ENCODE measurements at regions not wholly inside any gene's neighbourhood (a gene's known extent, or its start where the extent isn't known, plus 50 kb on each side); places are given as distances from the start of the nearest gene placed in this dataset.

GRCh38 chr16:86632206-86632605 lies 53.9 kb downstream of the FOXL1 start:
- no peaks in the 10 kb centered on the region for H3K9me3 ChIP-seq (ENCODE audit: control insufficient read depth, low read length)

GRCh38 chr16:86632944-86633343 lies 54.6 kb downstream of the FOXL1 start:
- Histone ChIP-seq H3K9me3 (ENCODE audit: control insufficient read depth, low read length) (no peaks in the 10 kb centered on the region), H3K4me1 (ENCODE audit: control insufficient read depth in 1 of 2, insufficient read depth in 2 of 2, low read length in 2 of 2) (peaks cover 0 to 8% of the 10 kb centered on the region in 2 donors), H3K36me3 (ENCODE audit: control insufficient read depth in 1 of 2, insufficient read depth in 2 of 2, low read length in 1 of 2) (peaks cover 0 to 3% of the 10 kb centered on the region in 2 donors), H3K27ac (ENCODE audit: low read depth in 1 of 2, low read length in 2 of 2) (no peak overlapping the region), H3K27me3 (ENCODE audit: control insufficient read depth in 1 of 2, insufficient read depth in 2 of 2, low read length in 1 of 2) (no peaks in the 10 kb centered on the region), H3K4me3 (ENCODE audit: low read length in 2 of 2) (no peak overlapping the region)
- DNase-seq (no peak), ATAC-seq (ENCODE audit: low FRiP score) (no peak)
- intact Hi-C loops (cut with DNase I) = no loop called here
- 94 to 96% methylated on average over 8 of the region's 8 CpGs for WGBS, 2 donors

More at GRCh38 chr16:86632206-86632605, 53.9 kb downstream of the FOXL1 start:
- Histone ChIP-seq H3K4me1 (ENCODE audit: control insufficient read depth in 1 of 2, insufficient read depth in 2 of 2, low read length in 2 of 2) (peaks cover 0 to 8% of the 10 kb centered on the region in 2 donors), H3K27me3 (ENCODE audit: control insufficient read depth in 1 of 2, insufficient read depth in 2 of 2, low read length in 1 of 2) (no peaks in the 10 kb centered on the region), H3K36me3 (ENCODE audit: control insufficient read depth in 1 of 2, insufficient read depth in 2 of 2, low read length in 1 of 2) (peaks cover 0 to 3% of the 10 kb centered on the region in 2 donors), H3K4me3 (ENCODE audit: low read length in 2 of 2) (no peak overlapping the region), H3K27ac (ENCODE audit: low read depth in 1 of 2, low read length in 2 of 2) (no peak overlapping the region)
- DNase-seq = peak in 1 of 2 donors; percentile 51
- no peak for ATAC-seq (ENCODE audit: low FRiP score)
- WGBS, 2 donors = 96 to 98% methylated on average over 16 of the region's 16 CpGs
- intact Hi-C loops (cut with DNase I) = no loop called here

- Histone ChIP-seq H3K36me3 (ENCODE audit: control insufficient read depth in 1 of 2, insufficient read depth in 2 of 2, low read length in 1 of 2) (peaks cover 0 to 3% of the 10 kb centered on the region in 2 donors), H3K27ac (ENCODE audit: low read depth in 1 of 2, low read length in 2 of 2) (no peak overlapping the region), H3K9me3 (ENCODE audit: control insufficient read depth, low read length) (no peaks in the 10 kb centered on the region), H3K4me1 (ENCODE audit: control insufficient read depth in 1 of 2, insufficient read depth in 2 of 2, low read length in 2 of 2) (peaks cover 0 to 8% of the 10 kb centered on the region in 2 donors), H3K4me3 (ENCODE audit: low read length in 2 of 2) (no peak overlapping the region), H3K27me3 (ENCODE audit: control insufficient read depth in 1 of 2, insufficient read depth in 2 of 2, low read length in 1 of 2) (no peaks in the 10 kb centered on the region)
- intact Hi-C loops (cut with DNase I) = no loop called here
- peak in 1 of 2 donors; percentile 31 for DNase-seq
- 95 to 96% methylated on average over 1 of the region's 1 CpG for WGBS, 2 donors
- ATAC-seq (ENCODE audit: low FRiP score) = no peak
Measured at GRCh38 chr16:86634292-86634691, 55.9 kb downstream of the FOXL1 start.

- 6% methylated on average over 9 of the region's 9 CpGs for WGBS, 2 donors
- Histone ChIP-seq H3K27ac (ENCODE audit: low read depth in 1 of 2, low read length in 2 of 2) (no peak overlapping the region), H3K36me3 (ENCODE audit: control insufficient read depth in 1 of 2, insufficient read depth in 2 of 2, low read length in 1 of 2) (peaks cover 0 to 3% of the 10 kb centered on the region in 2 donors), H3K4me3 (ENCODE audit: low read length in 2 of 2) (no peak overlapping the region), H3K27me3 (ENCODE audit: control insufficient read depth in 1 of 2, insufficient read depth in 2 of 2, low read length in 1 of 2) (no peaks in the 10 kb centered on the region), H3K4me1 (ENCODE audit: control insufficient read depth in 1 of 2, insufficient read depth in 2 of 2, low read length in 2 of 2) (peaks cover 0 to 8% of the 10 kb centered on the region in 2 donors), H3K9me3 (ENCODE audit: control insufficient read depth, low read length) (no peaks in the 10 kb centered on the region)
- DNase-seq = peak; percentile 66 to 82
- intact Hi-C loops (cut with DNase I) = no loop called here
- no peak for ATAC-seq (ENCODE audit: low FRiP score)
Measured at GRCh38 chr16:86635176-86635876, 57.0 kb downstream of the FOXL1 start.

GRCh38 chr16:86635926-86636325 lies 57.6 kb downstream of the FOXL1 start:
- intact Hi-C loops (cut with DNase I) = no loop called here
- Histone ChIP-seq H3K27me3 (ENCODE audit: control insufficient read depth in 1 of 2, insufficient read depth in 2 of 2, low read length in 1 of 2) (no peaks in the 10 kb centered on the region), H3K4me3 (ENCODE audit: low read length in 2 of 2) (no peak overlapping the region), H3K36me3 (ENCODE audit: control insufficient read depth in 1 of 2, insufficient read depth in 2 of 2, low read length in 1 of 2) (no peaks in the 10 kb centered on the region), H3K27ac (ENCODE audit: low read depth in 1 of 2, low read length in 2 of 2) (no peak overlapping the region), H3K4me1 (ENCODE audit: control insufficient read depth in 1 of 2, insufficient read depth in 2 of 2, low read length in 2 of 2) (peaks cover 0 to 8% of the 10 kb centered on the region in 2 donors), H3K9me3 (ENCODE audit: control insufficient read depth, low read length) (no peaks in the 10 kb centered on the region)
- 63 to 70% methylated on average over 12 of the region's 12 CpGs for WGBS, 2 donors
- ATAC-seq (ENCODE audit: low FRiP score) = no peak
- DNase-seq = peak in 1 of 2 donors; percentile 63

- Histone ChIP-seq H3K4me1 (ENCODE audit: control insufficient read depth in 1 of 2, insufficient read depth in 2 of 2, low read length in 2 of 2) (peaks cover 0 to 8% of the 10 kb centered on the region in 2 donors), H3K4me3 (ENCODE audit: low read length in 2 of 2) (no peak overlapping the region), H3K27me3 (ENCODE audit: control insufficient read depth in 1 of 2, insufficient read depth in 2 of 2, low read length in 1 of 2) (no peaks in the 10 kb centered on the region), H3K36me3 (ENCODE audit: control insufficient read depth in 1 of 2, insufficient read depth in 2 of 2, low read length in 1 of 2) (no peaks in the 10 kb centered on the region), H3K9me3 (ENCODE audit: control insufficient read depth, low read length) (no peaks in the 10 kb centered on the region), H3K27ac (ENCODE audit: low read depth in 1 of 2, low read length in 2 of 2) (no peak overlapping the region)
- no peak for ATAC-seq (ENCODE audit: low FRiP score)
- WGBS, 2 donors = 92 to 98% methylated on average over 2 of the region's 2 CpGs
- intact Hi-C loops (cut with DNase I) = no loop called here
- no peak for DNase-seq
Measured at GRCh38 chr16:86637744-86638143, 59.4 kb downstream of the FOXL1 start.

- DNase-seq = peak in 1 of 2 donors; percentile 62
- no peaks in the 10 kb centered on the region for H3K27me3 ChIP-seq (ENCODE audit: control insufficient read depth in 1 of 2, insufficient read depth in 2 of 2, low read length in 1 of 2)
- no peak for ATAC-seq (ENCODE audit: low FRiP score)
- no peaks in the 10 kb centered on the region for H3K9me3 ChIP-seq (ENCODE audit: control insufficient read depth, low read length)
- H3K36me3 ChIP-seq (ENCODE audit: control insufficient read depth in 1 of 2, insufficient read depth in 2 of 2, low read length in 1 of 2) = no peaks in the 10 kb centered on the region
- WGBS, 2 donors = 88 to 94% methylated on average over 10 of the region's 10 CpGs
- H3K4me3 ChIP-seq (ENCODE audit: low read length in 2 of 2) = no peak overlapping the region
- no peak overlapping the region for H3K27ac ChIP-seq (ENCODE audit: low read depth in 1 of 2, low read length in 2 of 2)
- intact Hi-C loops (cut with DNase I) = no loop called here
- peaks cover 0 to 8% of the 10 kb centered on the region in 2 donors for H3K4me1 ChIP-seq (ENCODE audit: control insufficient read depth in 1 of 2, insufficient read depth in 2 of 2, low read length in 2 of 2)
Measured at GRCh38 chr16:86638642-86639041, 60.3 kb downstream of the FOXL1 start.

GRCh38 chr16:86639354-86639753 lies 61.0 kb downstream of the FOXL1 start:
- DNase-seq (no peak), ATAC-seq (ENCODE audit: low FRiP score) (no peak)
- Histone ChIP-seq H3K27ac (ENCODE audit: low read depth in 1 of 2, low read length in 2 of 2) (no peak overlapping the region), H3K4me3 (ENCODE audit: low read length in 2 of 2) (no peak overlapping the region), H3K4me1 (ENCODE audit: control insufficient read depth in 1 of 2, insufficient read depth in 2 of 2, low read length in 2 of 2) (peaks cover 0 to 4% of the 10 kb centered on the region in 2 donors), H3K36me3 (ENCODE audit: control insufficient read depth in 1 of 2, insufficient read depth in 2 of 2, low read length in 1 of 2) (no peaks in the 10 kb centered on the region), H3K9me3 (ENCODE audit: control insufficient read depth, low read length) (no peaks in the 10 kb centered on the region), H3K27me3 (ENCODE audit: control insufficient read depth in 1 of 2, insufficient read depth in 2 of 2, low read length in 1 of 2) (no peaks in the 10 kb centered on the region)
- intact Hi-C loops (cut with DNase I) = no loop called here
- WGBS, 2 donors = 95 to 97% methylated on average over 12 of the region's 12 CpGs

- Histone ChIP-seq H3K36me3 (ENCODE audit: control insufficient read depth in 1 of 2, insufficient read depth in 2 of 2, low read length in 1 of 2) (no peaks in the 10 kb centered on the region), H3K4me3 (ENCODE audit: low read length in 2 of 2) (no peak overlapping the region), H3K27me3 (ENCODE audit: control insufficient read depth in 1 of 2, insufficient read depth in 2 of 2, low read length in 1 of 2) (no peaks in the 10 kb centered on the region), H3K4me1 (ENCODE audit: control insufficient read depth in 1 of 2, insufficient read depth in 2 of 2, low read length in 2 of 2) (peaks cover 0 to 4% of the 10 kb centered on the region in 2 donors), H3K9me3 (ENCODE audit: control insufficient read depth, low read length) (no peaks in the 10 kb centered on the region), H3K27ac (ENCODE audit: low read depth in 1 of 2, low read length in 2 of 2) (no peak overlapping the region)
- no peak for ATAC-seq (ENCODE audit: low FRiP score)
- intact Hi-C loops (cut with DNase I) = no loop called here
- 85 to 90% methylated on average over 13 of the region's 13 CpGs for WGBS, 2 donors
- no peak for DNase-seq
Measured at GRCh38 chr16:86640265-86640843, 62.0 kb downstream of the FOXL1 start.

Measured in aorta (tissue), 5 donors.